Left colon (tissue), 2 donors: ENCODE measurements at regions not wholly inside any gene's neighbourhood (a gene's known extent, or its start where the extent isn't known, plus 50 kb on each side); places are given as distances from the start of the nearest gene placed in this dataset.
A peak's percentile ranks its signal among the peaks of the same experiment; 100 is the strongest.
"Not testable (repeated sequence)": the region's sequence is repeated elsewhere in the genome, so short reads cannot be mapped to it uniquely, and the experiment has no call there.

Experiments used
- ATAC-seq: fragments of 200-7000 bp; cut with Tn5 transposase; one replicate; pipeline ENCODE4 v1.9.1; 2020; ENCODE audit warnings: mild to moderate bottlenecking, moderate library complexity
- DNase-seq, 2 donors: peaks; one replicate each; pipeline ENCODE4 v3.0.0-alpha.2; 2020
- intact Hi-C, 2 donors: fragments of 100-400 bp; cut with DNase I in 1 of 2; cut with micrococcal nuclease in 1 of 2; formaldehyde crosslinking; loops; one replicate each; pipeline versions ENCODE4 v1.11.2 to v1.14.0; 2022; cut with DNase I, micrococcal nuclease
- donor health status: DM: no; HTN: no; CAD: no.
- donor health status: DM: yes; HTN: yes; CAD: no.

DNA sequence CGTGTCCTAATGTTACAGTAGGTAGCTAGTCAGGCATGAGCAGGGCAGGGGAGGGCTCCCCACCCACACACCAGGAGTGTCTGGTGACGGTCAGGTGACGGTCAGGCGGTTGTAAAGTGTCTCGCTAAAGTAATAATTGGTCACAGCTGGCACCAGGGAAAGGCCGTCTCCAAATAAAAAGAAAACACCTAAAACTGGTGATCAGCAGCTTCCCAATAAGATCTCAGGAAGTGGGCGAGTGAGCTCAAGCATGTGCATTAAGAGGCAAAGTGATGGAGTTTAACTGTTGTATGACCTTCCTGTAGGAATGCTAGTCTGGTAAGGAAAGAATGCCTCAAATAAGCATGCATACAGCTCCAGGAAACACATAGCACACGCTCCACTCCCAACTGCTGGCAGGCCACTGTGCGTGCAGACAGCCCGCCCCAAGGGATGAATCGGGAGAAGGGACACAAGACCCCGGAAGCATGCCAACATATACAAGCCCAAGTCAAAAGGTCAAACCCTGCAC is 177.1 kb downstream of the RNF144A start:
- DNase-seq (peak; percentile 42 to 47), ATAC-seq (peak; percentile 76)
- intact Hi-C loops, result no loop called here

DNA sequence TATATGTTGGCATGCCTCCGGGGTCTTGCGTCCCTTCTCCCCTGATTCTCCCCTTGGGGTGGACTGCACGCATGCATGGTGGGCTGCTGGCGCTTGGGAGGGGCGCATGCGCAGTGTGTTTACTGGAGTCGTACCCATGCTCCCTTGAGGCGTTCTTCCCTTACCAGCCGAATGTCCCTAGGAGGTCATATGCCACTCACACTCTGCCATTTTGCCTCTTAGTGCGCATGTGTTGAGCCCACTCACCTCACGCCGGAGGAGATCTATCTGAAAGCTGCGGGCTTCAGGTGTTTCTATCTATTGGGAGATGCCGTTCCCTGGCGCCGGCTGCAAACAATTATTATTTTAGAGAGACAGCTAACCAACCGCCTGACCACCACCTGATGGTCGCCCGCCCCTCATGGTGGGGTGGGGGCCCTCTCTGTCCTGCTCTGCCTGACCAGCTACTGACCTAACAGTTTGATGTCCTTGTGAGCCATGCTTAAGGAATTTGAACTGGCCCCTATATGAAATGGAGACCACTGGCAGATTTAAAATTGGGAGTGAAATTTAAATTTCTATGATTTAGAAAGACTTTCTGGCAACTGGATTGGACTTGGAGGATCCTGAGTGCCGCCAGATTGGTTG is 179.6 kb downstream of the RNF144A start:
- ATAC-seq (no peak), DNase-seq (no peak)
- intact Hi-C loops, result no loop called here

DNA sequence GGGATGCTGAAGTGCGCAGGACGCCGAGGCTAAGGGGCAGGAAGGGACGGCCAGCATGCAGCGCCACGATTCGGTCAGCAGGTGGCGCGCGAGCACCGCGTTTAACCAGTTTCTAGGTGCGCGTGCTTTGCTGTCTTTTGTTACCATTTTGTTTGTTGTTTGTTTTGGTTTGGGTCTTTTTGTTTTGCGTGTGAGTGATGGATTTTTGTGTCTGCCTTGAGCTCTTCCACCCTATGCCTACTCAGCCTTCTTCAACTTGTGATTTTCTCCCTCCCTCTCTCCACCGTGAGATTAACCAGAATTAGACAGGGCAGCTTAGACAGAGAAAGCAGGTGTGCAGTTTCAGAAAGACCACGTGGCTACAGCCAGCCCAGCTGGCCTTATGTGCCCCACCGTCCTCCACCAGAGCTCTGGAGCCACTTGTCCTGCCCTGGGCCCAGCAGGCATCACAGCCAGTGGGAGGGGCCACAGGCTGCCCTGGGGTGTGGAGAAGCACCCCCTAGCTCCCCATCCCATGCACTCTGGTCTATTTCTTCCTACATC is 180.2 kb downstream of the RNF144A start:
- peak; percentile 78 for ATAC-seq
- peak in 1 of 2 donors; percentile 74 for DNase-seq
- intact Hi-C loops, result no loop called here

DNA sequence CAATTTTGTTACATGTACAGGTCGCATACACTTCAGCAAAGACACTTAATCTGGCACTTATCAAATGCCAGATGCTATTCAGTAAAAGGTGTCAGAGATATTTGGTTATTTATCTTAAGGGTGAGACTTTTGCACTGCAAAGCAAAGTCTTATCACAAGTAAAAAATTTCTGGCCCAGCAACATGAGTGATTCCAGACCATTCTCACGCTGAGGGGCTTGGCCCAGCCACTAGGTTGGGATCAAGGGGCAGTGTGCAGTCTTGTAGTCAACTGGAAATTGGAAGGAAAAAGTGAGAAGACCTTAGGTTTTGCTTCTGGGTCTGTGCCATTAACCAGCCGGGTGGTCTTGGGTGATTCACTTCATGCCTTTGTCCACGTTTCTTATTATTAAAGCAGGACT is 181.6 kb downstream of the RNF144A start:
- intact Hi-C loops, result no loop called here
- ATAC-seq, result no peak
- DNase-seq, result no peak

DNA sequence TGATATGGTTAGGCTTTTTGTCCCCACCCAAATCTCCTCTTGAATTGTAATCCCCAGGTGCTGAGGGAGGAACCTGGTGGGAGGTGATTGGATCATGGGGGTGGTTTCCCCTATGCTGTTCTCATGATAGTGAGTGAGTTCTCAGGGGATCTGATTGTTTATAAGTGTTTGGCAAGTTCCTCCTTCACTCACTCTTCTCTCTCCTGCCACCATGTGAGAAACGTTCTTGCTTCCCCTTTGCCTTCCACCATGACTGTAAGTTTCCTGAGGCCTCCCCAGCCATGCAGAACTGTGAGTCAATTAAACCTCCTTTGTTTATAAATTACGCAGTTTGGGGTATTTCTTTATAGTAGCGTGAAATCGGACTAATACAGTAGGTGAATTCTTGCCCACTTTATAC is 182.5 kb downstream of the RNF144A start:
- intact Hi-C loops, result not testable (repeated sequence)

DNA sequence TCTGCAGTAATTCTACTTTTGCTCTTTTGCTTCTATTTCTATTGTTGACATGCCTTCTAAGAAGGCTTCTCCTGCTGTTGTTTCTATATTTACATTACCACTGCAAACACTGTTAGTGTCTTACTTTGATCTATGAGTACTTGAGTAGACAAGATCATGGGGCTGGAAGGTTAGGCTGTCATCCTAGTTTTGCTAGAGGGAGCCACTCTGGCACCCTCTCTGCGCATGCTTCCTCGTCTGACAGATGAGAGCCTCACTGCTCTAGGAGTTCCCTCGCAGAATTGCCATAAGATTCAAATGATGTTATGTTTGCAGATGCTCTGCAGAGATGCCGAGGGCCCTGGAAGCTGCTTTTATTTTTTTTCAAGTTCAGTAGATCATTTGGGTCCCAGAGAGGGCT is 185.6 kb downstream of the RNF144A start:
- ATAC-seq, result no peak

More for the DNA sequence above, 182.5 kb downstream of the RNF144A start:
- DNase-seq, ATAC-seq: not testable (repeated sequence)

DNA sequence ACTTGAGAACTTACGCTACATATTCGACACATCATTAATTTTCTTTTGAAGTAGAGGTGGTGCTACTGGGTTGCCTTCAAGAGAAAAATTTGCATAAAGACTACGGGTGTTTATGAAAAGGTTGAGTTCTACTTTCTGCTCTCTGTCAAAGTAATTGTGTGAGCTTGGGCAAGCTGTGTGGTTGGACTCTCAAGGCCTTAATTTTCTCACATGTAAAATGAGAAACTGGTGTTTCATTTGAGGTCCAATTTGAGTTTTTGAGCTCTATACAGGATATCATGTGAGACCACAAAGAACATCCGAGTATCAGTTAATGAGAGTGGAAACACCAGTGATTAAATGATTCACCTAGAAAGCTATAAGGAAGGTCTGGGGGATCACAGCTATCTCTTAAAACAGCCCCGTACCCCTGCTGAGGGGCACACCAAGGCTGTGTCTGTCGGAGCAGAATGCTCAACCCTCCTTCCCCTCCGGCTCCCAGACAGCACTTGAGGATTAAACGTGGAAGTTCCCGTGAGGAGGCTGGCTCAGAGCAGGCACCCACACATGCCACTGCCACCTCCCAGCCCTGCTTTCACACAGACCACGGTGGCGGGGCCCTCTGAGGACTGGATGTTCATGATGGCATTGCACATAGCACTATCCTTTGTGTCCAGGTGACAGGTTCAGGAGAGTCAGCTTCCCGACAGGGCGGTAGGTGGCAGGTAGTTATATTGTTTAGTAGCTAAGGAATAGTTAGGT is 191.8 kb downstream of the RNF144A start:
- ATAC-seq (no peak), DNase-seq (no peak)
- intact Hi-C loops, result no loop called here

More for the DNA sequence above, 185.6 kb downstream of the RNF144A start:
- intact Hi-C loops, result no loop called here
- no peak for DNase-seq

DNA sequence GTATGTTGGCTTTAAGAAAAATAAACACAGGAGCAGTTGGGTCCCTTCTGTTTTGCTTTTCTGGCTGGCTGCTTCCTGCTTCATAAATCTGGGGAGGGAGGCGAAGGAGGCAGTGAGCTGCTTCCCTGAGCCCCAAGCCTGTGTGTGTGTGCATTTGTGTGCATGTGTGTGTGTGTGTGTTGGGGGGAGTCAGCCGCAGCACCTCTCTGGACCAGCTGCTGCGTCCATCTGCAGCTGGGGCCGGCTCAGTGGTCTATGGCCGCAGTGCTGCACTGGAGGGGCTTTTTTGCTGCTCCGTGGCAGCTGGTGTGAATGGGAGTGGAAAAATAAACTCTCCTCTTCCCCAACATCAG is 192.3 kb downstream of the RNF144A start:
- intact Hi-C loops, result no loop called here
- no peak for DNase-seq
- ATAC-seq, result peak; percentile 61

DNA sequence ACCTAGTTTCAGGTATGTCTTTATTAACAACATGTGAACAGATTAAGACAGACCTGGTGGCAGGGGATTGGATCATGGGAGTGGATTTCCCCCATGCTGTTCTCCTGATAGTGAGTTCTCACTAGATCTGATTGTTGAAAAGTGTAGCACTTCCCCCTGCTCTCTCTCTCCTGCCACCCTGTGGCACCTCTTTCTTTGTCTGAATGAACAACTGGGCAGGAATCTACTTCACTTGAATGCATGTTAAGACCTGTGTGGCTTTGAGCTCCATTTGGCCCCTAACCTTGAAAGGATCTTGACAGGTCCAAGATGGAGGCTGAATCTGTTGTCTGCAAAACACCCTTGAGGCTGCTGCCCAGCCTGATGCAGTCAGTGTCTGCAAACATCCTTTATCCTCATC is 194.4 kb downstream of the RNF144A start:
- no peak for ATAC-seq
- no peak for DNase-seq
- intact Hi-C loops, result no loop called here

DNA sequence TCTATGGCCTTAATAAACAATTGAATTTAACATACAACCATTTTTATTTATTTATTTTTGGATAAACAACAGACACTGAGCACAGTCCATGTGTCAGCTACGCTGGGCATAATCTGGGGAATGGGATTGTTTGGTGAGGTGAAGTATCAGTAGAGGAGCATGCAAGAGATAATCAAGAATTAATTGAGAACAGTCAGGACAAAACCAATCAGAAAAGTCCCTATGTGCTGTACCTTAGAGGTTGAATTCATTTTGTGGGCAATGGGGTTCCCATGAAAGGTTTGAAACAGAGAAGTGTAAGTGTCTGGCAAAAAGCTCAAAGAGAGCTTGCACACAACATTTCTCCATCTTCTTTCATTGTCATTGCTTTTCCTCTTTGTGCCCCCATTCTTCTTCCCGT is 198.2 kb downstream of the RNF144A start:
- intact Hi-C loops, result no loop called here
- no peak for ATAC-seq

DNA sequence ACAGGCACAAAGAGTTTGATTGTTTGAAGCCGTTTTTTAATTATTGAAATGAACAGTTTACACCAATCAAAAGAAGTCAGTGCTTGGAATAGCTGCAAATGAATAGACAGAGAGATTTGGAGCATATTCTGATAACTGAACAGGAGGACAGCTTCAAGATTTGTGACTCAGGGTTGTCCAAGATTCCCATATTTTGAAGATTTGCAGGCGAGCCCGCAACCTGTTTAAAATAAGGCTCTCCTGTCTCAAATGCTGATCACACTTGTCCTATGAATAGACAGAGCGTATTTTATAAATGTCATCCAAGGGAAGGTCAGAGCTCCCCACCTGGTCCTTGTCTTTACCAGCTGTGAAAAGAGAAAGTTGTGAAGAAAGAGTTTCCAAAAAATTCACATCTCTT is 198.7 kb downstream of the RNF144A start:
- ATAC-seq (no peak), DNase-seq (no peak)
- intact Hi-C loops, result no loop called here

More for the DNA sequence above, 198.2 kb downstream of the RNF144A start:
- DNase-seq, result no peak

DNA sequence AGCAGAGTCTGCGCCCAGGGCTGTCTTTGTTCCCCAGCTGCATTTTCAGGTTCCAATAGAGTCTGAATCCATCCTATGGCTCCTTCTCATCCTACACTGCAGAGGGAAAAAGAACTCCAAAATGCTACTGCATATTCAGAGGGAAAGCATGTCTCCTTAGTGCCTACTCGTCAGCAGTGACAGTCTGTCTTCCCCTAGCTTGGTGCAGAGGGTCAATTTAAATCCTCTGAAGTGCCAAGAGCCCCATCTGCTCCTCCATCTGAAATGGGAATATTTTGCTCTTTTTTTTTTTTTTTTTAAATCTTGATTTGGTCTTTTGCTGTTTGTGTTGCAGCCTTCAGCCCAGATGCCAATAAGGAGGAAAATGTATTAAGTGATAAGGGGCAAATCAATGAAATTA is 199.3 kb downstream of the RNF144A start:
- ATAC-seq, result no peak
- intact Hi-C loops, result no loop called here
- no peak for DNase-seq

DNA sequence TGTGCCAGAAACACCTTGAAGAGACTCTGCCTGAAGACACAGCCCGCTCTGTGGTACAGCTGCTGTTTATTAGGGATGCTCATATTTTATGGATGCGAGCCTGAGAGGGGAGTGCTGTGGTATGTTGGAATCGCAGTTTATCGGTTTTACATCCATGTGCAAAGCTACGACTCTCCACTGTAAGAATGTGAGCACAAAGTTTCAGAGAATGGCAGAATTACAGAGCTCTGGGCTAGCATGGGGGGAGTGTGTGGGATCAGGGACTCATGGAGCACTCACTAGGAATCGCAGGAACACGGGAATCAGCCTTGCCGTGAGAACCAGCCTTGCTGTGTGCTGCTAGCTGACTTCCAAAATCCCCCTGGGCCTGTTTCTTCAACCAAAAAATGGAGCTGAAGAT is 199.9 kb downstream of the RNF144A start:
- DNase-seq, result no peak
- no peak for ATAC-seq
- intact Hi-C loops, result no loop called here

DNA sequence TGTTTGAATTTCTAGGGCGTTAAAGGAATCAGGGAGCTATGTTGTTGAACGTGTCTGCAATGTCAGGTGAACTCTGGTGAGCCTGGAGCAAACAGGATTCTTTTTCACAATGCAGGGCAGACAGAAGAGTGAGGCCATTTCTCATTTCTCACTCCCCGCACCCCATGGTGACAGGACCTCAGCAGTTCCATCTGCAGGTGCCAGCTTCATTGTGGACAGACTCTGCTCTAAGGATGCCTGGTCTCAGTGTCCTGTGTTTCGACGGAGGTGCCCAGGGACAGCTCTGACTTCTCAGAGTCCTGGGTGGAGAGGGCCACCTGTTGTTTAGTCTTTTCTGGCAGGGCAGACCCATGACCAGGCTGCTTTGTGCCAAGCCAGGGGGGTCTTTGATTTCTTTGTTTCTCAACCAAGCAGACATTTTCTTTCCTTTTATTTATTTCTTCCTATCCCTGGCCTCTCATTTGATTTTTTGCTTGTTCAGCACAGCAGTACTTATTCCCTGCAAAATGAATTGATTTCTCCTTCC is 201.5 kb downstream of the RNF144A start:
- intact Hi-C loops, result no loop called here
- no peak for DNase-seq
- no peak for ATAC-seq

DNA sequence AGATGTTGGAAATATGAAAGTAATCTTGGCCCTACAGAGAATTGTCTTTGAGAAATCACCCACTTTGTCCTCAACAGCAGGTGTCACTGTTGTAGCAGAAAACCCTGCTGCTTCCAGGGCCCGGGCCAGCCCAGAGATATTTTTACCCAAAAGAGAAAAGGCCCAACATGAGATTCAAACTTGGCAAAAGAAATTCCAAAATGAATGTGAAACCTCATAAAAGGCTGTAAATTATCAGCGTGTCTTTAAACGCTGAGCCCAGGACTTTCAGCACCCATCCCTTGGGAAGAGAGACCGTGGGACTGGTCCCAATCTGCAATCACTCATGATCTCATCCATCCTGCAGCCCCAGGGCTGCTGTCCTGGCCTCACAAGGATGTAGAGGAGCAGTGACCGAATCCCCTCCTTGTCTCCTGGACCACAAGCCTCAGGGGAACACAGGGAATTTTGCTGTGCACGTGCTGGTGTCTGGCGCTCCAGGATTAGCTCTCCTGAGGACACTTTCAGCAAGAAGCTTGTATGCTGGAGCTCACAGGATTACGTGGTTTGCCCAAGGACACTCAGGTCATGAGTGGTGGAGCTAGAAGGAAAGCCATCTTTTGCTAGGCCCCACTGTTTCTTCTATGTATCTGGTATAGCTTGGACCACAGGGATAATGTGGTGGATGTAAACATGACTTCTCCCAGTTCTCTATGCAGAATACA is 202.1 kb downstream of the RNF144A start:
- DNase-seq (no peak), ATAC-seq (no peak)
- intact Hi-C loops, result no loop called here

DNA sequence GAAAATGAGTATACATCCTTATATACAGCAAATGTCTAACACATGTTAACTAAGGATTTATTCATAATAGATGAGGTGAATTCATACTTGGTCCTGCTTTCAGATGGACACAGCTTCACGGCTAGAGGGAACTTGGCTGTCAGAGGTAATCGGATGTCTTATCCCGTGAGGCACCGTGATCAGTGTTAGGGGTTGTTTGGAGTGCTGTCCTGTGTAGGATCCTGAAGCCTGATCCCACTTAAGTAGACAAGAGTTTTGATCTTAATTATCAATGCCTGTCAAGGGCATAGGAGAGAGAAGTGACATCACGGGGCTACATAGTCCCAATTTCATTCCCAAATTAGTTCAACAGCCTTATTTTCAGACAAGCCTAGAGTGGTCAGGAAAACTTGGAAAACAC is 204.6 kb downstream of the RNF144A start:
- no peak for DNase-seq
- no peak for ATAC-seq
- intact Hi-C loops, result no loop called here

DNA sequence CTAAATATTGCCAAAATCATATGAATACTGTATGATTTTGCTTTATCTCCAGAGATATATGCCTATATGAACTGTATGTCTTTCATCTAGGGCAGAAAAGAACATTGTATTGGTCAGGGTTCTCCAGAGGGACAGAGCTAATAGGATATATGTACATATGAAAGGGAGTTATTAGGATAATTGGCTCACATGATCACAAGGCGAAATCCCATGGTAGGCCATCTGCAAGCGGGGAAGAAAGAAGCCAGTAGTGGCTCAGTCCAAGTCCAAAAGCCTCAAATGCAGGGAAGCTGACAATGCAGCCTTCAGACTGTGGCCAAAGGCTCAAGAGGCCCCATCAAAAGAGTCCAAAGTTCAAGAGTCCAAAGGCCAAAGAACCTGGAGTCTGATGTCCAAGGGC is 209.9 kb downstream of the RNF144A start:
- ATAC-seq, result no peak
- DNase-seq, result no peak
- intact Hi-C loops, result no loop called here

DNA sequence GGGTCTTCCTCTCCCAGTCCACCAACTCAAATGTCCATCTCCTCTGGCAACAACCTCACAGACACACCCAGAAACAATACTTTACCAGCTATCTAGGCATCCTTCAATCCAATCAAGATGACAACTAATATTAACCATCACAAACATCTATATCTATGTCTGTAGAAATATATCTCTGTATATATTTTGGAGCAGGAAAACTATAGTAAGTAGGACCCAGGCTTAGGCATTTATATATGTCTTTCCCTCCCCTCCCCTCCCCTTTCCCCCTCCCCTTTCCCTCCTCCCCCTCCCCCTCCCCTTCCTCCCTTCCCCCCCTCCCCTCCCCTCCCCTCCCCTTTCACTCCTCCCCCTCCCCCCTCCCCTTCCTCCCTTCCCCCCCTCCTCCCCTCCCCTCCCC is 210.5 kb downstream of the RNF144A start:
- DNase-seq (no peak), ATAC-seq (no peak)
- intact Hi-C loops, result no loop called here

DNA sequence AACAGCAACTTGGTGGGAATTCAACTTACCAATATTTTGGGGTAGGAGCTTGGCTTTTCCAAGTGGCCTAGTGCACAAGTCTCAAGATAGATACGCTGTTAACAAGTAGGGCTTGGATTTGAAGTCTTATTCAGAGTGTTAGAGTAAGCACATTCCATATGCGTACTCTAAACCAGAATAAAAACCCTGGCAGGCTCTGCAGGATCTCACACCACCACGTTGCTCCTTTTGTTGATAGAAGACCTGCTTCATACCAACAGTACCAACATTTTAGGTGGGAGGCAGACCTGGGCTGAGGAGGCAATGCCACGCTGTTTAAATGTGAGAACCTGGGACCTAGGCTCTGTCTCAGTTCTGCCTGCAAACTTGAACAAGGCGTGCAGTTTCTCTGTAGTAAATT is 214.0 kb downstream of the RNF144A start:
- ATAC-seq, result no peak
- intact Hi-C loops, result no loop called here
- DNase-seq, result no peak

DNA sequence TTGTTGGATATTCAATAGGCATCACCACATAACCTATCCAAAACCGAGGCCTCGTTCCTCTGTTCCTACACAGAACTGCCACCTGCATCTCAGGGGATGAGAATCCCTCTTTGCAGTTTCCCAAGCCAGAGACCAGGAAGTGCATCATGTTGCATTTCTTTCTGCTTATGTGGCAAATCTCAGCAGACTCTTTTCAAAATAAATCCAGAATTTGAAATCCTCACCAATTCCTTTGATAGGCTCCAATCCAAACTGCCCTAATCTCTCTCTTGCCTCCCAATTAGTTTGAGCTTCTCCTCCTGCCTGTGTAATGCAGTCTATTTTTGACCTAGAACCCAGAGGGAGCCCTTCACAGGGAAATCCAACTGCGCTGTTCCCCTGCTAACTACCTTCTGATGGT is 215.5 kb downstream of the RNF144A start:
- DNase-seq (no peak), ATAC-seq (no peak)
- intact Hi-C loops, result no loop called here
